ENCODE measurements at regions not wholly inside any gene's neighbourhood (a gene's known extent, or its start where the extent isn't known, plus 50 kb on each side); places are given as distances from the start of the nearest gene placed in this dataset.
"Not testable (repeated sequence)": the region's sequence is repeated elsewhere in the genome, so short reads cannot be mapped to it uniquely, and the experiment has no call there.

GRCh38 chr13:48849515-48849914, 126.2 kb upstream of the FNDC3A start:
- no peak for DNase-seq

DNA sequence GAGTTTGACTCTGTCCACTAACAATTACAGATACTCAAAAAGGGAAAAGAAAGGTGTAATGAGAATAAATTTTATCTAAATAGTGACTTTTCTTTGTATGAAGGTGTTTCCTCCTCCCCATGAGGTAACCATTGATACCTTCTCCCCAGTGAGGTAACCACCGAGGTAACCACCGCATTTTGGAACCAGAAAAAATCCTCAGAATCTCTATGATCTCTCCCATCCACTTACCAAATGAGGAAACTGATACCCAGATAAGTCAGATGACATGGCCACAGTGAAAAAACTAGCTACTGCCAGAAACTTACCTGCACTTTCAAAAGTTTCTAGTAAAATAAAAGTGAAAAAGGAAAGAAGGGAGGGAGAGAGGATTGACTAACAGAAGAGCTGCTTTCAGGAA, 124.0 kb upstream of the FNDC3A start:
- DNase-seq, result no peak

DNA sequence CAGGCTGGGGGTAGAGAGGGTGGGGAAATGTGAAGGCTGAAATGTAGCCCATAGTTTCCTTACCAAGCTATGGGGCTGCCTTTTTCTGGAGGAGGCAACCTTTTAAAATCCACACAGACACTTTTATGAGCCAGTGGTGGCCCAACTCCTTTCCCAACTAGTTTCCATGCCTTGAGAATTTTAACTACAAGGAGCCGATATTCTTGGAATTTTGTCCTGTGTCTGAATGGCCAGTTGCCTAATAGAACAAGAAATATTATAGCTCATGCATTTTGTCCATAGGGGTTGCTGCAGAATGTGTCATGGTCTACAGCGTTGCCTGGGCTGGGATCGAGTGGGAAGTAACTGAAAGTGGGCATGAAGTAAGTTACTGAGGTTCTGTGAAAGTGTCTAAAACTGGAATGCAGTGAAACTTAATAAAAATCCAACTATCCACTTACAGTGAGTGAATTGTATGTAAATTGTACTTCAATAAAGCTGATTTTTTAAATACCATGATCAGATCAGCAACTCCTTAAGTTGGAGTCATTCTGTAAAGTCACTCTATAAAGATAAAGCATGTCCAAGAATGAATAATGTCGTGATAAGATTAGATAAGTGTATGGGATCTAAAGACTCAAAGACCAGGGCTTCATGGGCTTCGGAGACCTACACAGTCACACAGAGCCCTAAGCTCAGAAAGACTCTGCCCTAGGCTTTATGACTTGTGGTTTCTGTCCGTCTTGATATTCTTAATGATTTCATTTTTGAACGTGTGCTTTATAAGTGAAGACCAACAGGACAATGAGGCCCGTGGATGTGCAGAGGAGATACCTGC, 122.6 kb upstream of the FNDC3A start:
- DNase-seq, result no peak

GRCh38 chr13:48853728-48854102, 122.0 kb upstream of the FNDC3A start:
- DNase-seq, result no peak

DNA sequence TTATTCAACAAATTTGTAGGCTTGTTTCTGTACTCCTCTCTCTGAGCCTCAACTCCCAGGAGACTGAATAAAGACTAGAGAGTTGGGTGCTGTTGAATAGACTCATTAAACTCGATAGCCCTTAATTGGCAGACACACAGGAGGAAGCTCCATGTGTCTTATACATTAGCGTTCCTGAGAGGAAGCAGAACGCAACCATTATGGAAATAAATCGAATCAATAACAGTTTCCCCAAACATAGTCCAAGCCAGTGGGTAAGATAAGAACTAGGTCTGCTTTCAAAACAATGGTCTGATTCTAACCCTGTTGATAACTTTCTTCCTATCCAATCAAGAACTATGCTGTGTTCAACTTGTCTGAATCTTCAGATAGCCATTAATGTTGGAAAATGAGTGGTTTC, 118.1 kb upstream of the FNDC3A start:
- DNase-seq, result no peak

DNA sequence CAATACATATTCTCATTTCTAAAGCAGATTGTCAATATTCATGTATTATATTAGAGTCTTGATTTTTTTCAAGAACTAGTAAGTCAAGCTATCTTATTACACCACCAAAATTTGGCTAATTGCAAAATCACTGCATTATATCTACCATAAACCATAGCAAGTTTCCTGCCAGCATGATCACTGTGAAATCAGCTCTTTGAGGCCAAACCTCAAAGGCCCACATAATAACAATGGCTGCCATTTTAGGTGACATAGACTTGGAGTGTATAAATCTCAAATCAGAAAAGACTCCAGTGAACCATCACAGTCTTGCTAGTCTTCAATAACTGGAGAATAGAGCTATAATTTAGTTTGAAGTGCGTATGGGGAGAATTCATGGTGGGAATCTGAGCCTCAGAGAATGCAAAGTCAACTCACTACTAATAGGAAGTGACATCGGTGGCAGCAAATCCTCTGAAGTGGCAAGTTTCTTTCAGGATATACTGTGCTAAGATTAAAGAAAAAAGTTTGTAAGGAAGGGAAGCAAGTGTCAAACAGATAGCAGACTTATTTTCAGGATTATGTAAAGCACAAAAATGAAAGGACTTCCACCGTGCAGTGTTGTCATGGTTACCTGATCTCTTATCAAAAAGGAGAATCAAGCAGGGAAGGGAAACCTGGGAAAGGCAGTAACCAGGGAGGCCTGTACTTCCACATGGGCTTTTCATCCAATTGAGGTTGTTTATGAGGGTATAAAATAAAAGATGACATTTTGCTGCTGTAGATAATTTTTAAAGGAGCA, 117.4 kb upstream of the FNDC3A start:
- DNase-seq, result no peak

DNA sequence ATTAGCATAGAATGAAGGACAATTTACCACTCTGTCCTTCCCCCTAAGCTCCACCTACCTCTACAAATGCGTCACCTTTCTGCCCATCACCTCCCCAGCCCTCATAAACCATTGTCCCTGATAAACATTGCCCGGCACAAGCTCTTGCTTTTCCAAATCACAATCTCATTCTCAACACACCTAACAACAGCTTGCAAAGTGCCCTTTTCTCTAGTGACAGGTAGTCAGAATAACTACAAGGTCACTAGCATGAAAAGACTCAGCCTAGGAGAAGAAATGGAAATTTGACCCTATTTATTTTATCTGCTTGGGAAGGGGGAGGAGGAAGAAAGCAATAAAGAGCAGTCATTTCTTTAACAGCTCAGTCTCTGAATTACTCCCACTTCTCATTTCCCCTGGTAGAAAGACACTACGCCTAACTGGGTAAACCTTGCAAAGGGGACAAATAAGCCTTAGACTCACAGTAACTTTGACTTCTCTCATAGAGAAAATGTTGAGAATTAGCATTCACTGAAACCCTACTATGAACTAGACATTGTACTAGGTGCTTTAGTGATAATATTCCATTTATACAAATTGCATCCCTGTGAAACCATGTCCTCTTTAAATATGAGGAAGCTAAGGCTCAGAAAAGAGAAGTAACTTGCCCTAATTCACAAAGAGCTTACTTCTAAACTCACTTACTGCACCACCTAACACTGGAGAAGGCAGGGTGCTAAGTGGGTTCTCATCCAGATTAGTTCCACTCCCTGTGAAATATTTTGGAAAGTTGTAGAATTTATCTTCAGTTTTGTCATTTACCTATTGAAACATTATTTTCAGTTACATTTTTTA, 116.2 kb upstream of the FNDC3A start:
- no peak for DNase-seq

DNA sequence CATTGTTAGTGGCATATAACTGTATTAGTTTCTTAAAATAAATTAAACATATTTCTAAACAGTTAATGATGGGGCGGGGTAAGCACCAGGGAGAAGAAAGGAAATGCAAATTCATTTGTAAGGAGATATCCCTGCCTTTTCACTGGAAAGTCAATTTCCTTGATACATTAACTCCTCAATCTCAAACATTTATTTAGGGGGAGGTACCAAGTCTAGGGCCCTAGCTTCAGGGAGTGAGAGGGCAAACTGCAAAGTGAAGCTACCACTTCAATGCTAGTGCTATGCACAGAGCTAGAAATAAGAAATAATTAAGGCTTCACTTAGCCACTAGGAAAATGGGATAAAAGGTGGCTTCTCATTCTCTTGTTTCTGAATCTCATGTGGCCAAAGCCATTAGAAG, 115.3 kb upstream of the FNDC3A start:
- DNase-seq, result no peak

DNA sequence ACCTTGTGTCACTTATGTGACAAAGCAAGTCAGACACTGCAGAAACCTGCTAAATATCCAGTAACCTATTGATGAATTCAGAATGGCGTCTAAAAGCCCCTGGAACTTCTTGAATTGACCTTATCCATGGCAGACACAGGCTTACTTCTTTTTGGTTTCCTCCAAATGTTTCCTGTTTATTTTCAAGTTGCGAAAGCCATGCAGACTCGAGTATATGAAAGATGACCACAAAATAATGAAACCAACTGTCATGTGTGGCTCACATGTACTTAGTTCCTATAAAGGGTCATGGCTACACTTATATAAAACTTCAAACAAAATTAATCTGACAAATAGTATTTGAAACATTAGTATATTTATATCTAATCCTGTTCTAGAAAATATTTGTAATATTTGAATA, 113.1 kb upstream of the FNDC3A start:
- DNase-seq, result no peak

- DNase-seq, result no peak
Measured at GRCh38 chr13:48864100-48864499, 111.6 kb upstream of the FNDC3A start.

DNA sequence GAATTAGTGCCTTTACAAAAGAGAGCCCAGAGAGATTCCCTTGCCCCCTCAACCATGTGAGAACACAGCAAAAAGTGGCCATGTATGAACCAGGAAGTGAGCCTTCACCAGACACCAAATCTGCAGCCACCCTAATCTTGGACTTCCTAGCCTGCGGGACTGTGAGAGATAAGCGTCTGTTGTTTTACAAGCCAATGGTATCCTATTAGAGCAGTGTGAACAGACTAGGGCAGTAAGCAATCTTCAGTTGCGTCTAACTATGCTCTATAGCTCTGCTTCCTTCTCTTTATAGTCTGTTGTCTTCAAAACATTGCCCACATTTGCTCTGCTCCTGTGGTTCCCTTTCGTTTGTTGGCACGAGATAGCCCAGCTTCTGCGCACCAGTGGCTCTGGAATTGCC, 109.5 kb upstream of the FNDC3A start:
- peak; percentile 68 for DNase-seq

- no peak for DNase-seq
Measured at GRCh38 chr13:48873081-48873480, 102.6 kb upstream of the FNDC3A start.

DNA sequence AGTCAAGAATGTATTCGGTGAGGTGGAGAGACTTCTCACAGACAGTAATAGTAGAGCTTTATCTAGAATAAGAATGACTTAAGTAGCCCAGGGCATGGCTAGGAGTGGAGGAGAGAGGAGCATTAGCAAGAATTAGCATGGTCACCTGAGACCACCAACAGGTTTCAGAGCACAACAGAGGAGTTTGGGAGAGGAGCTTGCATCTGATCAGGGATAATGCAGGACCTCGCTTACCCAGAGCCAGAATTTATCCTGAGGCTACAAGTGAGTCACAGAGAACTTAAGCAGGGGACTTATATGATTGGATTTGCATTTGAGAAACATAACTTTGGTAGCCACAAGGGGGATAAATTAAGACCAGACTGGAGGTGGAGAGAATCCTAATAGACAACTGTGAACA, 102.1 kb upstream of the FNDC3A start:
- peak; percentile 90 for DNase-seq

GRCh38 chr13:48874165-48874564, 101.5 kb upstream of the FNDC3A start:
- peak; percentile 62 for DNase-seq

DNA sequence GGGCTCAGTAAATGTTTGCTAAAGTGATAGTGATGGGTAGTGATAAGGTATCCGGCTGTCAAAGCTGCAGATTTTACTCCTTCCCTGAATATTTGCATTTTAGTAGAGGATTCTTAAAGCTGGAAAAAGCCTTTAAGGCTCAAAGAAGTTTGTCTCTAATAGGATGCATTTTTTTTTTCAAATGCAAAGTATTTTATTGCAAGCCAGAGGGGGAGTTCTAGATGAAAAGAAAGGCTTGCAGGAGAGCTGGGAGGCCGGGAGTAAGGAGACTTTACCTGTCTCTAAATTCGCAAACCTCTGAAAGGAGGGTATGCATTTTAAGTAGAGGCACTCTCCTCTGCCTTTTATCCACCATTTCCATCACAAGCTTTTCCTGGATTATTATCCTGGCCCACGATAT, 100.7 kb upstream of the FNDC3A start:
- no peak for DNase-seq

- DNase-seq, result no peak
Measured at GRCh38 chr13:48876289-48876688, 99.4 kb upstream of the FNDC3A start.

GRCh38 chr13:48879432-48879831, 96.3 kb upstream of the FNDC3A start:
- DNase-seq, result no peak

- DNase-seq, result peak; percentile 60
Measured at GRCh38 chr13:48879854-48880253, 95.9 kb upstream of the FNDC3A start.

- not testable (repeated sequence) for DNase-seq
Measured at GRCh38 chr13:48883786-48884185, 91.9 kb upstream of the FNDC3A start.

DNA sequence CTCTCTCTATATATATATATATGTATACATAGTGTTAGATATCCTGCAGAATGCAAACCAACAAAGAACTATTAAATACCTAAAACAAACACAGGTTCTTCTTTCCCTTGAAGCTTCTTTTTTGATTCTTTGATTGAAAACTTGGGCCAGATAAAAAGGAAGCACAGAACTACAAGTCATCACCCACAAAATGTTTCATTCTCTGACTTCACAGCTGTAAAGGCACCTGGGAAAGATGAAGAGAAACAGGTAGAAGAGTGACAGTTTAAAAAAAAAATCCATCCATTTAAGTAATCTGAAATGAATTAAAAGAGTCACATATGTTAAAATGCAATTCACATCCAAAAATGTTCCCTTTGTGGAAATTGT, 90.7 kb upstream of the FNDC3A start:
- DNase-seq, result no peak

- no peak for DNase-seq
Measured at GRCh38 chr13:48888613-48889012, 87.1 kb upstream of the FNDC3A start.

DNA sequence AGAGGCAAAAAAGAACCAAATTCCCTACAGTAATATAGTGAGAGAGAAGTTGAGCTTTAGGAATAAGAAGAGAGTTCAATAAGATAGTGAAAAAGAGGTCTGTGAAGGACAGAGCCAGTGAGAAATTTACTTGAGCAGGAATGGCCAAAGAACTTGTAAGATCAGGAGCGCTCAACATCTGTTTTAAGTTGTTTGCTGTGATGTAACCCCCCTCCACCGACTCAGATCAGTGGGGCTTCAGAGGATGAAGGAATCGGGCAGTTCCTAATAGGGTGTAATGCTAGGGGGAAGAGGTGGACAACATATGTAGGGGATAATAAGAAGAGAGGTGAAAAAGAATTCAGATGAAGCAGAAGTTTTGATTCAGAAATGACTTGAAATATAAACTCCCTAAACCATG, 85.3 kb upstream of the FNDC3A start:
- DNase-seq, result no peak

DNA sequence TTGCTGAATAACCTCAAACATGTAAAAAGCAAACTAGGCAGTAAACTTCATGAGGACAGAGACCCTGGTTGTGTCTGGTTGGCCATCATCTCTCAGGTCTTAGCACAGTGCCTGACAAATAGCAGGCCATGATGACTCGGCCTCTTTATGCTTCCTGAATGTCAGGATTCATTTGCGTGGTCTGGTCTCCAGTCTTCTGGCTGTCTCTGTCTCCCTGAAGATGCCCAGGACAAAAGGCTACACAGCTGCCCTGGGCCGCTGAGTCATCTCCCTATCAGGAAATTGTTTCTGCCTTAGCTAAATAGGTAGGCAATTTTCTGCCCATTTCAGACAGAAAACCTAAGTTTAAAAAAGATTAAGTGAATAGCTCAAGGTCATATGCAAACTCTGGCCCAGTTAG, 84.1 kb upstream of the FNDC3A start:
- peak; percentile 98 for DNase-seq
